ENCODE measurements at regions not wholly inside any gene's neighbourhood (a gene's known extent, or its start where the extent isn't known, plus 50 kb on each side); places are given as distances from the start of the nearest gene placed in this dataset.

DNA sequence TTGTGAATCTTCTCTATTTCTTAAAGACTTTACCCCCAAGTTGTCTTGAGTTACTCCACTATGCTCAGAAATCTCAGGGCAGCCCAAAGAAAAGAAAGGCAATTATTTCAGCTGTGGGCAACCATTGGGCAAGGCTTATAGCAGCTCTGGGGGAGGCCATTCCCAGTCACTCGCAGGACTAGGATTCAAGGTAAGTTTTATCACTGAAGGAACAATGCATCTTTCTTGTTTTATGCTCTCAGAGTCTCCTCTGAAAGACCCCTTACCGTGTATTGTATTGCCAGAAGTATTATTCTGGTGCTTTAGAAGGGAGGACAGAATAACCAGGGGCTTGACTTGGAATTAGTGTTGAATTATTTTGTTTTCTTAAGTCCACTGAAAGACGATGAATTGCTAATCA, 586.3 kb upstream of the MAP3K7 start:
- no peaks in the 10 kb centered on the region for H3K4me1 Mint-ChIP-seq (ENCODE audit: low read depth, unreplicated experiment)
- H3K36me3 Mint-ChIP-seq (ENCODE audit: insufficient read depth, unreplicated experiment), result no peaks in the 10 kb centered on the region
- no peak overlapping the region for H3K27ac Mint-ChIP-seq (ENCODE audit: unreplicated experiment)
- intact Hi-C loops (cut with micrococcal nuclease; ENCODE audit: unreplicated experiment), result no loop called here
- H3K9me3 Mint-ChIP-seq (ENCODE audit: unreplicated experiment), result no peaks in the 10 kb centered on the region
- Histone ChIP-seq H3K4me1 (no peaks in the 10 kb centered on the region), H3K9me3 (no peaks in the 10 kb centered on the region), H3K4me3 (ENCODE audit: low read depth, low read length) (no peak overlapping the region), H3K36me3 (ENCODE audit: control insufficient read depth, insufficient read depth, low read length) (no peaks in the 10 kb centered on the region), H3K27me3 (replicated peaks; ENCODE audit: control insufficient read depth, insufficient read depth, low read length) (no peaks in the 10 kb centered on the region)
- POLR2A ChIA-PET, result no interaction called here
- H3K27me3 Mint-ChIP-seq (ENCODE audit: insufficient read depth, unreplicated experiment), result no peaks in the 10 kb centered on the region
- BruUV-seq (replicated peaks), result no TSS peak
- DNase-seq, result no peak
- TF ChIP-seq, protein P1, sequence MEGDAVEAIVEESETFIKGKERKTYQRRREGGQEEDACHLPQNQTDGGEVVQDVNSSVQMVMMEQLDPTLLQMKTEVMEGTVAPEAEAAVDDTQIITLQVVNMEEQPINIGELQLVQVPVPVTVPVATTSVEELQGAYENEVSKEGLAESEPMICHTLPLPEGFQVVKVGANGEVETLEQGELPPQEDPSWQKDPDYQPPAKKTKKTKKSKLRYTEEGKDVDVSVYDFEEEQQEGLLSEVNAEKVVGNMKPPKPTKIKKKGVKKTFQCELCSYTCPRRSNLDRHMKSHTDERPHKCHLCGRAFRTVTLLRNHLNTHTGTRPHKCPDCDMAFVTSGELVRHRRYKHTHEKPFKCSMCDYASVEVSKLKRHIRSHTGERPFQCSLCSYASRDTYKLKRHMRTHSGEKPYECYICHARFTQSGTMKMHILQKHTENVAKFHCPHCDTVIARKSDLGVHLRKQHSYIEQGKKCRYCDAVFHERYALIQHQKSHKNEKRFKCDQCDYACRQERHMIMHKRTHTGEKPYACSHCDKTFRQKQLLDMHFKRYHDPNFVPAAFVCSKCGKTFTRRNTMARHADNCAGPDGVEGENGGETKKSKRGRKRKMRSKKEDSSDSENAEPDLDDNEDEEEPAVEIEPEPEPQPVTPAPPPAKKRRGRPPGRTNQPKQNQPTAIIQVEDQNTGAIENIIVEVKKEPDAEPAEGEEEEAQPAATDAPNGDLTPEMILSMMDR (IDR thresholded peaks at IDR 0.05; ENCODE audit: insufficient read depth in 1 of 2, low read depth in 1 of 2, low read length in 1 of 2, severe bottlenecking in 1 of 2, unreplicated experiment in 1 of 2), result no peak
- no peak overlapping the region for H3K4me3 Mint-ChIP-seq (ENCODE audit: unreplicated experiment)
- CTCF ChIA-PET, result no interaction called here

DNA sequence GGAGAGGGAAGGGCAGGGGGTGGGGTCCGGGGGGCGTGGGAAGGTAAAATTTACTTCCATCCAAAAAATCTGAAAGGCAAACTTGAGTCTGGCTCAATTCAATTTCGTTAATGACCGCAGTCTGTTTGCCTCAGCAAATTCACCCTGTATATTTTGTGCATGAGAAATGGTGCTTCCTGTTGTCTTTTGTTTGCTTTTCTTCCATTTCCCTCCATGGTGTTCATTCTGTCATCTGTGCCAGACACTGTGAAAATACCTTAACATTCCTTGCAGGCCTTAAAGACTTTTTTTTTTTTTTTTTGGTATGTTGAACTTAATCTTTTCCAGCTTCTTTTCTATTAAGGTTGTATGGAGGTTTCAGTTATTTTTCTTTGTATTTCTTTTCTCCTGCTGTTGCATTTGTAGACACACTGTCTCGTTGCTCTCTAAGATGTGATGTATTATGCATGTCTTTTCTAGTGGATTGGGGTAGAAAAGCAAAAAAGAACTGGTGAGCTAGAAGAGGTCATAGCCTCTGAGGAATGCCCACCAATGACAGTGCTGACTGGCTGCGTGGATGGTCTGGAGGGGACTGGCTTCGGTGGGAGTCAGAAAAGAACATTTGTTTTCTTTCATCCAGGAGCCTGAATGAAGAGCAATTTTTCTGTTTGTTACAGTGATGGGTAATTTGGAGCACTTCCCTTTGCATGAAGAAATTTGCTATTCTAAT, 585.0 kb upstream of the MAP3K7 start:
- Mint-ChIP-seq H3K4me3 (ENCODE audit: unreplicated experiment) (no peak overlapping the region), H3K9me3 (ENCODE audit: unreplicated experiment) (no peaks in the 10 kb centered on the region), H3K27me3 (ENCODE audit: insufficient read depth, unreplicated experiment) (no peaks in the 10 kb centered on the region), H3K27ac (ENCODE audit: unreplicated experiment) (no peak overlapping the region), H3K36me3 (ENCODE audit: insufficient read depth, unreplicated experiment) (no peaks in the 10 kb centered on the region), H3K4me1 (ENCODE audit: low read depth, unreplicated experiment) (no peaks in the 10 kb centered on the region)
- H3K4me1 ChIP-seq, result no peaks in the 10 kb centered on the region
- no peaks in the 10 kb centered on the region for H3K36me3 ChIP-seq (ENCODE audit: control insufficient read depth, insufficient read depth, low read length)
- no peaks in the 10 kb centered on the region for H3K9me3 ChIP-seq
- BruUV-seq (replicated peaks), result no TSS peak
- H3K27me3 ChIP-seq (replicated peaks; ENCODE audit: control insufficient read depth, insufficient read depth, low read length), result no peaks in the 10 kb centered on the region
- no peak for DNase-seq
- H3K4me3 ChIP-seq (ENCODE audit: low read depth, low read length), result no peak overlapping the region
- ChIA-PET CTCF (no interaction called here), POLR2A (no interaction called here)
- intact Hi-C loops (cut with micrococcal nuclease; ENCODE audit: unreplicated experiment), result no loop called here
- TF ChIP-seq, protein P1 (IDR thresholded peaks at IDR 0.05; ENCODE audit: insufficient read depth in 1 of 2, low read depth in 1 of 2, low read length in 1 of 2, severe bottlenecking in 1 of 2, unreplicated experiment in 1 of 2), result no peak

DNA sequence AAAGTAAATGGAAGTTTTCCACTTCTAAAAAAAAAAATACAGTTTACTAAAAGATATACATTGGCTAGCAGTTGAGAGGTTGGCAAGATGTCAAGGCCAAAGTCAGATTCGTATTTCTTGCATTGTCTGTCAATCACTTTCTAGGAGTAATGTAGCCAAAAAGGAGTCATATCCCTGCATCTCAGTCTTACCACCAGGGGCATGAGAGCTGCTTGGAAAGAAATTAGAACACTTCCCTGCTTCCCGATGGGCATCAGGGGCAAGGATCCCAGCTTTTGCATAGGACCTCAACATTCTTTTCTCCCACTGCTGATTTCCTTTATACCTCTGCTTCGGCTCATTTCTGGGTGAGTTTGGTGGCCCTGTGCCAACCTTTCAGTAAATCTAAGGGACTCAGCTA, 581.0 kb upstream of the MAP3K7 start:
- no peak for DNase-seq
- Mint-ChIP-seq H3K9me3 (ENCODE audit: unreplicated experiment) (no peaks in the 10 kb centered on the region), H3K4me3 (ENCODE audit: unreplicated experiment) (no peak overlapping the region), H3K27ac (ENCODE audit: unreplicated experiment) (no peak overlapping the region), H3K36me3 (ENCODE audit: insufficient read depth, unreplicated experiment) (no peaks in the 10 kb centered on the region), H3K27me3 (ENCODE audit: insufficient read depth, unreplicated experiment) (no peaks in the 10 kb centered on the region), H3K4me1 (ENCODE audit: low read depth, unreplicated experiment) (no peaks in the 10 kb centered on the region)
- Histone ChIP-seq H3K36me3 (ENCODE audit: control insufficient read depth, insufficient read depth, low read length) (no peaks in the 10 kb centered on the region), H3K27me3 (replicated peaks; ENCODE audit: control insufficient read depth, insufficient read depth, low read length) (no peaks in the 10 kb centered on the region), H3K9me3 (no peaks in the 10 kb centered on the region), H3K4me1 (no peaks in the 10 kb centered on the region), H3K4me3 (ENCODE audit: low read depth, low read length) (no peak overlapping the region)
- intact Hi-C loops (cut with micrococcal nuclease; ENCODE audit: unreplicated experiment), result no loop called here
- ChIA-PET CTCF (interaction anchor here (0.5 kb wide), 1 partner anchor 692 kb away, joined by 3 read pairs; no protein-coding TSS in a partner anchor), POLR2A (no interaction called here)
- BruUV-seq (replicated peaks), result no TSS peak
- TF ChIP-seq, protein P1 (IDR thresholded peaks at IDR 0.05; ENCODE audit: insufficient read depth in 1 of 2, low read depth in 1 of 2, low read length in 1 of 2, severe bottlenecking in 1 of 2, unreplicated experiment in 1 of 2), result peak; percentile 30 to 35

Data from Caco-2 (cell line).